ENCODE measurements at regions not wholly inside any gene's neighbourhood (a gene's known extent, or its start where the extent isn't known, plus 50 kb on each side); places are given as distances from the start of the nearest gene placed in this dataset.

GRCh38 chr9:89790542-89791109 is 185.8 kb downstream of the GADD45G start:
- no peaks in the 10 kb centered on the region for H3K79me2 ChIP-seq (ENCODE audit: insufficient read depth, low read length)
- TF ChIP-seq, protein P1, sequence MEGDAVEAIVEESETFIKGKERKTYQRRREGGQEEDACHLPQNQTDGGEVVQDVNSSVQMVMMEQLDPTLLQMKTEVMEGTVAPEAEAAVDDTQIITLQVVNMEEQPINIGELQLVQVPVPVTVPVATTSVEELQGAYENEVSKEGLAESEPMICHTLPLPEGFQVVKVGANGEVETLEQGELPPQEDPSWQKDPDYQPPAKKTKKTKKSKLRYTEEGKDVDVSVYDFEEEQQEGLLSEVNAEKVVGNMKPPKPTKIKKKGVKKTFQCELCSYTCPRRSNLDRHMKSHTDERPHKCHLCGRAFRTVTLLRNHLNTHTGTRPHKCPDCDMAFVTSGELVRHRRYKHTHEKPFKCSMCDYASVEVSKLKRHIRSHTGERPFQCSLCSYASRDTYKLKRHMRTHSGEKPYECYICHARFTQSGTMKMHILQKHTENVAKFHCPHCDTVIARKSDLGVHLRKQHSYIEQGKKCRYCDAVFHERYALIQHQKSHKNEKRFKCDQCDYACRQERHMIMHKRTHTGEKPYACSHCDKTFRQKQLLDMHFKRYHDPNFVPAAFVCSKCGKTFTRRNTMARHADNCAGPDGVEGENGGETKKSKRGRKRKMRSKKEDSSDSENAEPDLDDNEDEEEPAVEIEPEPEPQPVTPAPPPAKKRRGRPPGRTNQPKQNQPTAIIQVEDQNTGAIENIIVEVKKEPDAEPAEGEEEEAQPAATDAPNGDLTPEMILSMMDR (IDR thresholded peaks at IDR 0.05; ENCODE audit: insufficient read depth, low read length, poor library complexity, severe bottlenecking), result no peak
- TF ChIP-seq EZH2phosphoT487 (conservative IDR thresholded peaks at IDR 0.05; ENCODE audit: low read length), result no peak
- no peaks in the 10 kb centered on the region for H3K9me3 ChIP-seq (ENCODE audit: insufficient read depth, low read length)
- H2AFZ ChIP-seq (ENCODE audit: low read depth, low read length, severe bottlenecking), result no peak overlapping the region
- H3F3A ChIP-seq (ENCODE audit: insufficient read depth), result no peaks in the 10 kb centered on the region
- no peaks in the 10 kb centered on the region; the same call in 1 of the 2 replicates for H3K27me3 ChIP-seq (ENCODE audit: low read length)
- no peaks in the 10 kb centered on the region for H4K20me1 ChIP-seq (ENCODE audit: low read depth, low read length)
- no peak overlapping the region for H3K27ac ChIP-seq (ENCODE audit: low read depth, low read length)
- H3K4me2 ChIP-seq (ENCODE audit: low read depth, low read length, poor library complexity, severe bottlenecking), result no peak overlapping the region
- no peaks in the 10 kb centered on the region for H3K9me2 ChIP-seq (replicated peaks; ENCODE audit: insufficient read depth, low read length)
- H3K9ac ChIP-seq (ENCODE audit: low read length), result no peak overlapping the region
- H3K4me3 ChIP-seq (ENCODE audit: insufficient read depth, low read length, poor library complexity, severe bottlenecking), result no peak overlapping the region
- H3K36me3 ChIP-seq (ENCODE audit: low read length), result no peaks in the 10 kb centered on the region

DNA sequence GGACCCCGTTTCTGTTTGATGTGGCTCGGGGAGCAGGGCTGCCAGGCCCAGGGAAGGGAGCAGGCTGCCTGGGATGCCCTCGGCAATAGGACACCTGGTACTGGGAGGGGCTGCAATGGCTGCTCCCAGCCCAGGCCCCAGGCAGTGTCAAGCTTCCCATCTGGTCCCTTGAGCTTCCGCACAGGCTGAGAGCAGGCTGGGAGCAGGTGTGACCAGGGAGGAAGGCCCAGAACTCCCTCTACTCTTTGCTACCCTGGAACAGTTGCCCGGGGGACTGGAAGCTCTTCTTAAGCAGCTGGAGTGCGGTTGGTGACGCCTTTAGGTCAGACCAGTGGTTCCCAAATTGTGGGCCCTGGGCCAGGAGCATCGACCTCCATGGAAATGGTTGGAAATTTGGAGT is 186.9 kb downstream of the GADD45G start:
- Histone ChIP-seq H3K9me2 (replicated peaks; ENCODE audit: insufficient read depth, low read length) (no peaks in the 10 kb centered on the region), H3K79me2 (ENCODE audit: insufficient read depth, low read length) (no peaks in the 10 kb centered on the region), H3K4me2 (ENCODE audit: low read depth, low read length, poor library complexity, severe bottlenecking) (no peak overlapping the region), H3K27ac (ENCODE audit: low read depth, low read length) (no peak overlapping the region), H4K20me1 (ENCODE audit: low read depth, low read length) (no peaks in the 10 kb centered on the region), H3K27me3 (ENCODE audit: low read length) (no peaks in the 10 kb centered on the region; the same call in 1 of the 2 replicates), H3K9me3 (ENCODE audit: insufficient read depth, low read length) (no peaks in the 10 kb centered on the region), H3K36me3 (ENCODE audit: low read length) (no peaks in the 10 kb centered on the region), H2AFZ (ENCODE audit: low read depth, low read length, severe bottlenecking) (no peak overlapping the region), H3K9ac (ENCODE audit: low read length) (no peak overlapping the region), H3K4me3 (ENCODE audit: insufficient read depth, low read length, poor library complexity, severe bottlenecking) (no peak overlapping the region), H3F3A (ENCODE audit: insufficient read depth) (no peaks in the 10 kb centered on the region)
- no peak for TF ChIP-seq EZH2phosphoT487 (conservative IDR thresholded peaks at IDR 0.05; ENCODE audit: low read length)
- TF ChIP-seq, protein P1 (IDR thresholded peaks at IDR 0.05; ENCODE audit: insufficient read depth, low read length, poor library complexity, severe bottlenecking), result no peak

DNA sequence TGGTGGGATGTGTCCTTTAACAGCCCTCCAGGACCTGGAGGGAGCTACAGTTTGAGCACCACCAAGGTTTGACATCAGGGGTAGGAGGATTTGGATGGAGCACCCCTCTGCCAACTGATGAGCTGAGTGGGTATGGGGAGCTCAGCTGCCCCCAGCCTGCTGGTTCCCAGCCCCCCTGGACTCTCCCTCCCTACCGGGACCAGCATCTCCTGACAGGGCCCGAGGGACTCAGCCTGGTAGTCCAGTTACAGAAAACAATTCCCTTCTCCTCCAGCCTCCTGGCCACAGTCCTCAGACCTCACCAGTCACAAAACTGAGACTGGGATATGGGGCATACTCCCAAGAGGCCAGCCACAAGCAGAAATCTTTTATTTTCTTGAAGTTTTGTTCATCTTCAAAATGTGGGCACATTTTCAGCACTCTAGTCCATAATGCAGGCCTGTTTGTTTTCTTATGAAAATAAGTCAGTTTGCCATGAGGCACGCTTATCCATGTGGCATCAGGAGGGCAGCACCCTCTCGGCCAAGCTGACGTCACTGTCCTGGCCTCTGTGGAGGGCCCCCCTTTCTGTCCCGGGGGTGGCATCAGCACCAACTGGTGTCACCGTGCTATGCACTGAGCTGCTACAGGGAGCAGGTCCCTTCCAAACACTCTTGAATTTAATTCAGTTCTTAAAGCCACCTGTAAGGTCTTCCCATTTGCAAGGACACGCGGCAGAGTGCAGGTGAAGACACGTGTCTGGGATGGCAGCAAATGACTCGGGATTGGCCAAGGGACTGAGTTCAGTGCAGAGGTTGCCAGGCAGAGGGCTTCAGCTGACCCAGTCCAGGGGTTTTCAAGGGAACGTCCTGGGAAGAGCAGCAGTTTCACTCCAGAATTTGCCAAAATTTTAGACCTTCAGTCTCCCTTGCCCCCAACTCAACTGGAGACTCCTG is 187.6 kb downstream of the GADD45G start:
- Histone ChIP-seq H3K36me3 (ENCODE audit: low read length) (no peaks in the 10 kb centered on the region), H3K9ac (ENCODE audit: low read length) (no peak overlapping the region), H3K27me3 (ENCODE audit: low read length) (no peaks in the 10 kb centered on the region), H3F3A (ENCODE audit: insufficient read depth) (no peaks in the 10 kb centered on the region), H4K20me1 (ENCODE audit: low read depth, low read length) (no peaks in the 10 kb centered on the region), H3K9me3 (ENCODE audit: insufficient read depth, low read length) (no peaks in the 10 kb centered on the region), H3K79me2 (ENCODE audit: insufficient read depth, low read length) (no peaks in the 10 kb centered on the region), H3K4me3 (ENCODE audit: insufficient read depth, low read length, poor library complexity, severe bottlenecking) (no peak overlapping the region), H3K27ac (ENCODE audit: low read depth, low read length) (no peak overlapping the region), H3K9me2 (replicated peaks; ENCODE audit: insufficient read depth, low read length) (no peaks in the 10 kb centered on the region), H3K4me2 (ENCODE audit: low read depth, low read length, poor library complexity, severe bottlenecking) (no peak overlapping the region), H2AFZ (ENCODE audit: low read depth, low read length, severe bottlenecking) (no peak overlapping the region)
- TF ChIP-seq EZH2phosphoT487 (conservative IDR thresholded peaks at IDR 0.05; ENCODE audit: low read length), result no peak

DNA sequence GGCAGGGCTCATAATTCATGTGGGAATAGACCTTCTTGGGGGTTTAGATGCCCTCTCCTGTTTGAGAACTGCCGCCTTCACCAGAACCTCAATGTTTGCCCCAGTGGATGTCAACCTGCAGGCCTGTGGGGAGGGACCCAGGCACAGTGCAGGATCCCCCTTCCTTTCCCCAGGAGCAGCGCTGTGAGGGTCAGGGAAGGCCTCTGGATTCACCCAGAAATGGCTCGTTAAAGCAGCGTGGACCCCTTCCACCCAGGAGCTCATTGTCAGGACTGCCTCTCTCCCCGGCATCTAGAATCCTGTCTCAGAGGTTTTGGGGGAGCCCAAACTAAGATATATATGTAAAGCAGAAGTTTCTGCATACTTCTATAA is 188.3 kb downstream of the GADD45G start:
- Histone ChIP-seq H3K27ac (ENCODE audit: low read depth, low read length) (no peak overlapping the region), H3K9me2 (replicated peaks; ENCODE audit: insufficient read depth, low read length) (no peaks in the 10 kb centered on the region), H2AFZ (ENCODE audit: low read depth, low read length, severe bottlenecking) (no peak overlapping the region), H3K4me3 (ENCODE audit: insufficient read depth, low read length, poor library complexity, severe bottlenecking) (no peak overlapping the region), H3K79me2 (ENCODE audit: insufficient read depth, low read length) (no peaks in the 10 kb centered on the region), H3F3A (ENCODE audit: insufficient read depth) (no peaks in the 10 kb centered on the region), H4K20me1 (ENCODE audit: low read depth, low read length) (no peaks in the 10 kb centered on the region), H3K9me3 (ENCODE audit: insufficient read depth, low read length) (no peaks in the 10 kb centered on the region), H3K27me3 (ENCODE audit: low read length) (no peaks in the 10 kb centered on the region), H3K36me3 (ENCODE audit: low read length) (no peaks in the 10 kb centered on the region), H3K9ac (ENCODE audit: low read length) (no peak overlapping the region), H3K4me2 (ENCODE audit: low read depth, low read length, poor library complexity, severe bottlenecking) (no peak overlapping the region)
- TF ChIP-seq, protein P1 (IDR thresholded peaks at IDR 0.05; ENCODE audit: insufficient read depth, low read length, poor library complexity, severe bottlenecking), result no peak
- TF ChIP-seq EZH2phosphoT487 (conservative IDR thresholded peaks at IDR 0.05; ENCODE audit: low read length), result no peak

All from SU-DHL-6 (cell line).